Neural cell (in vitro differentiated cells): ENCODE measurements at regions not wholly inside any gene's neighbourhood (a gene's known extent, or its start where the extent isn't known, plus 50 kb on each side); places are given as distances from the start of the nearest gene placed in this dataset.

ENCODE experiments used
- H2AFZ ChIP-seq: fragments of 200-600, 300-800 bp; sonication (generic), shearing (Covaris generic); 2 replicates; pipeline ENCODE4 v1.6.0; 2014; ENCODE audit warnings: low read depth, mild to moderate bottlenecking, antibody characterized with exemption, low read length, moderate library complexity
- H3F3A ChIP-seq: fragments of 200-600 bp; shearing (Covaris generic); 2 replicates; pipeline ENCODE4 v1.6.1; 2016; ENCODE audit warnings: mild to moderate bottlenecking, moderate library complexity, mixed read lengths, antibody characterized with exemption, low read length; ENCODE audit not compliant: insufficient read depth, poor library complexity, severe bottlenecking
- H3K27ac ChIP-seq: fragments of 200-600, 300-800 bp; sonication (generic), shearing (Covaris generic); 2 replicates; pipeline ENCODE4 v1.5.1; 2014; ENCODE audit warnings: mild to moderate bottlenecking, low read length, moderate library complexity
- H3K27me3 ChIP-seq: fragments of 300-800, 200-600 bp; sonication (generic), shearing (Covaris generic); 2 replicates; pipeline ENCODE4 v1.6.0; 2014; ENCODE audit warnings: mild to moderate bottlenecking, low read depth, low read length, moderate library complexity; ENCODE audit not compliant: insufficient read depth
- H3K36me3 ChIP-seq: fragments of 300-800, 200-600 bp; sonication (generic), shearing (Covaris generic); 2 replicates; pipeline ENCODE4 v1.5.1; 2014; ENCODE audit warnings: mild to moderate bottlenecking, antibody characterized with exemption, low read length, moderate library complexity; ENCODE audit not compliant: insufficient read depth
- H3K4me2 ChIP-seq: fragments of 300-800, 200-600 bp; sonication (generic), shearing (Covaris generic); 2 replicates; pipeline ENCODE4 v1.6.0; 2014; ENCODE audit warnings: mild to moderate bottlenecking, low read length
- H3K4me3 ChIP-seq: fragments of 300-800, 200-600 bp; sonication (generic), shearing (Covaris generic); 2 replicates; pipeline ENCODE4 v1.5.1; 2014; ENCODE audit warnings: mild to moderate bottlenecking, low read length, moderate library complexity
- H3K79me2 ChIP-seq: fragments of 200-600 bp; shearing (Covaris generic); replicated peaks from 2 replicates; pipeline ENCODE4 v1.6.0; 2014; ENCODE audit warnings: mild to moderate bottlenecking, low read length, moderate library complexity; ENCODE audit not compliant: insufficient read depth
- H3K9ac ChIP-seq: fragments of 300-800, 200-600 bp; sonication (generic), shearing (Covaris generic); 2 replicates; pipeline ENCODE4 v1.6.1; 2016; ENCODE audit warnings: mild to moderate bottlenecking, low read length, mixed read lengths
- H3K9me2 ChIP-seq: fragments of 200-600 bp; shearing (Covaris generic); 2 replicates; pipeline ENCODE4 v1.6.1; 2016; ENCODE audit warnings: mild to moderate bottlenecking, low read length, mixed read lengths; ENCODE audit not compliant: insufficient read depth
- H3K9me3 ChIP-seq: fragments of 200-600, 300-800 bp; sonication (generic), shearing (Covaris generic); 2 replicates; pipeline ENCODE4 v1.6.1; 2016; ENCODE audit warnings: mild to moderate bottlenecking, mixed run types, low read length, moderate library complexity, mixed read lengths
- H4K20me1 ChIP-seq: fragments of 200-600 bp; shearing (Covaris generic); 2 replicates; pipeline ENCODE4 v1.6.1; 2016; ENCODE audit warnings: mild to moderate bottlenecking, mixed run types; ENCODE audit not compliant: insufficient read depth
- CTCF ChIP-seq: fragments of 450-650 bp; IDR thresholded peaks from 2 replicates; pipeline ENCODE4 v1.5.1; 2014; ENCODE audit warnings: antibody characterized with exemption, mild to moderate bottlenecking, moderate library complexity; ENCODE audit not compliant: poor library complexity, severe bottlenecking
- EP300 ChIP-seq: fragments of 450-650 bp; conservative IDR thresholded peaks from 2 replicates; pipeline ENCODE4 v1.6.1; 2014; ENCODE audit warnings: antibody characterized with exemption, mild to moderate bottlenecking, moderate library complexity; ENCODE audit not compliant: poor library complexity, severe bottlenecking
- EZH2 ChIP-seq: fragments of 200-600, 300-800 bp; shearing (Covaris generic), sonication (generic); IDR thresholded peaks from 2 replicates; pipeline ENCODE4 v1.6.1; 2014; ENCODE audit warnings: antibody characterized with exemption, low read length, borderline replicate concordance, mild to moderate bottlenecking; ENCODE audit not compliant: insufficient read depth, poor library complexity, severe bottlenecking
- MXI1 ChIP-seq: fragments of 450-650 bp; conservative IDR thresholded peaks from 2 replicates; pipeline ENCODE4 v1.6.1; 2014; ENCODE audit warnings: antibody characterized with exemption, mild to moderate bottlenecking; ENCODE audit not compliant: poor library complexity, severe bottlenecking
- POLR2AphosphoS5 ChIP-seq: IDR thresholded peaks from 2 replicates; pipeline ENCODE4 v1.6.1; 2012
- RAD21 ChIP-seq: fragments of 450-650 bp; conservative IDR thresholded peaks from 2 replicates; pipeline ENCODE4 v1.6.1; 2014; ENCODE audit warnings: antibody characterized with exemption, mild to moderate bottlenecking, moderate library complexity
- REST ChIP-seq: IDR thresholded peaks from 2 replicates; pipeline ENCODE4 v1.6.1; 2012; ENCODE audit warnings: borderline replicate concordance
- SMC3 ChIP-seq: fragments of 450-650 bp; conservative IDR thresholded peaks from 2 replicates; pipeline ENCODE4 v1.6.1; 2014; ENCODE audit warnings: antibody characterized with exemption, mild to moderate bottlenecking, moderate library complexity; ENCODE audit not compliant: poor library complexity
- TAF1 ChIP-seq: IDR thresholded peaks from 2 replicates; pipeline ENCODE4 v1.6.1; 2012; ENCODE audit warnings: low read depth

GRCh38 chr19:27876489-27876888, 1336.5 kb downstream of the UQCRFS1 start:
- no peak overlapping the region for H3K4me3 ChIP-seq
- H3K9ac ChIP-seq: no peak overlapping the region
- H4K20me1 ChIP-seq: no peaks in the 10 kb centered on the region
- H3K9me3 ChIP-seq: peaks cover 4% of the 10 kb centered on the region
- TF ChIP-seq TAF1 (no peak), CTCF (no peak), REST (no peak), RAD21 (no peak), EZH2 (no peak), EP300 (no peak), SMC3 (no peak), POLR2AphosphoS5 (no peak), MXI1 (no peak)
- H2AFZ ChIP-seq: no peak overlapping the region
- H3K27ac ChIP-seq: no peak overlapping the region
- H3K4me2 ChIP-seq: no peak overlapping the region
- no peaks in the 10 kb centered on the region for H3K79me2 ChIP-seq
- no peaks in the 10 kb centered on the region for H3F3A ChIP-seq
- no peaks in the 10 kb centered on the region for H3K27me3 ChIP-seq
- H3K36me3 ChIP-seq: no peaks in the 10 kb centered on the region
- no peaks in the 10 kb centered on the region for H3K9me2 ChIP-seq

- no peak overlapping the region for H3K4me3 ChIP-seq
- TF ChIP-seq TAF1 (no peak), POLR2AphosphoS5 (no peak), REST (no peak), SMC3 (no peak)
Observed at GRCh38 chr19:27872370-27872769, 1340.6 kb downstream of the UQCRFS1 start.

More at GRCh38 chr19:27872370-27872769, 1340.6 kb downstream of the UQCRFS1 start:
- no peaks in the 10 kb centered on the region for H3K27me3 ChIP-seq
- H3K79me2 ChIP-seq: no peaks in the 10 kb centered on the region
- peaks cover under 1% of the 10 kb centered on the region for H3K9me3 ChIP-seq
- H3K9ac ChIP-seq: no peak overlapping the region
- H3K27ac ChIP-seq: no peak overlapping the region
- no peaks in the 10 kb centered on the region for H3F3A ChIP-seq
- no peaks in the 10 kb centered on the region for H3K36me3 ChIP-seq
- H3K9me2 ChIP-seq: no peaks in the 10 kb centered on the region
- H2AFZ ChIP-seq: no peak overlapping the region
- H4K20me1 ChIP-seq: no peaks in the 10 kb centered on the region
- no peak overlapping the region for H3K4me2 ChIP-seq
